Endothelial cell of umbilical vein (primary cell): ENCODE measurements at regions not wholly inside any gene's neighbourhood (a gene's known extent, or its start where the extent isn't known, plus 50 kb on each side); places are given as distances from the start of the nearest gene placed in this dataset.

Experiments used
- BruUV-seq: library from RNA; stranded (reverse); fragments of 400-500 nt; replicated peaks from 2 replicates; lab custom pipeline; 2021; lab: Mats Ljungman, UMichigan
- CTCF ChIA-PET: fragments of 300-600, 350-600 bp; sonication (Branson Sonifier 250); formaldehyde crosslinking; loops from one replicate; lab custom pipeline; 2021; ENCODE audit warnings: antibody characterized with exemption, inconsistent platforms; lab: Charles Lee
- POLR2A ChIA-PET: fragments of 300-600, 350-600 bp; sonication (Branson Sonifier 250); formaldehyde crosslinking; loops from one replicate; lab custom pipeline; 2021; ENCODE audit warnings: antibody characterized with exemption, inconsistent platforms; lab: Charles Lee
- DNase-seq: peaks from one replicate; pipeline ENCODE4 v3.0.0-alpha.2; 2011; ENCODE audit warnings: low read depth, low spot score
- FAIRE-seq: peaks from 2 replicates; lab custom pipeline; 2011; peaks lifted over from hg19 to GRCh38; lab: Jason Lieb, UNC
- H2AFZ ChIP-seq: 2 replicates; pipeline ENCODE4 v1.6.0; 2012; ENCODE audit warnings: low read depth, low read length, control low read depth, inconsistent platforms
- H3K27ac ChIP-seq: 2 replicates; pipeline ENCODE4 v1.5.1; 2011; ENCODE audit warnings: low read depth, mild to moderate bottlenecking, control low read depth, low read length, moderate library complexity; ENCODE audit not compliant: insufficient read depth
- H3K27me3 ChIP-seq, 2 experiments: 2 replicates each; pipeline versions ENCODE4 v1.6.0 to v1.6.1; 2011; ENCODE audit warnings: low read length in 2 of 2, mixed read lengths in 1 of 2; ENCODE audit not compliant: control insufficient read depth in 2 of 2, insufficient read depth in 2 of 2
- H3K36me3 ChIP-seq, 2 experiments: 2 replicates in 1 of 2; 3 replicates in 1 of 2; pipeline ENCODE4 v1.5.1; 2011; ENCODE audit warnings: low read length in 2 of 2, mild to moderate bottlenecking in 1 of 2, moderate library complexity in 1 of 2; ENCODE audit not compliant: control insufficient read depth in 2 of 2, insufficient read depth in 2 of 2; ENCODE audit errors: extremely low read depth in 1 of 2
- H3K4me1 ChIP-seq: 3 replicates; pipeline ENCODE4 v1.5.1; 2011; ENCODE audit warnings: mild to moderate bottlenecking, low read length; ENCODE audit not compliant: control insufficient read depth, insufficient read depth; ENCODE audit errors: extremely low read depth
- H3K4me2 ChIP-seq: 2 replicates; pipeline ENCODE4 v1.6.1; 2011; ENCODE audit warnings: low read length, control low read depth, mixed read lengths; ENCODE audit not compliant: insufficient read depth
- H3K4me3 ChIP-seq, 3 experiments: fragments of 200-600 bp in 1 of 3; sonication (generic), shearing (Covaris generic) in 1 of 3; replicated peaks in 1 of 3; 2 replicates each; pipeline ENCODE4 v1.5.1; 2011 to 2016; ENCODE audit warnings: control low read depth in 3 of 3, low read length in 3 of 3, mild to moderate bottlenecking in 2 of 3, inconsistent platforms in 1 of 3, low read depth in 1 of 3, moderate library complexity in 1 of 3; ENCODE audit not compliant: insufficient read depth in 1 of 3
- H3K79me2 ChIP-seq: 2 replicates; pipeline ENCODE4 v1.6.0; 2012; ENCODE audit warnings: low read length, inconsistent platforms; ENCODE audit not compliant: control insufficient read depth, insufficient read depth
- H3K9ac ChIP-seq: replicated peaks from 2 replicates; pipeline ENCODE3; 2011; ENCODE audit warnings: low read length, control low read depth; ENCODE audit not compliant: insufficient read depth; ENCODE audit errors: extremely low read depth
- H3K9me1 ChIP-seq: replicated peaks from 3 replicates; pipeline ENCODE4 v1.6.0; 2011; ENCODE audit warnings: mild to moderate bottlenecking, low read length; ENCODE audit not compliant: control insufficient read depth, insufficient read depth; ENCODE audit errors: extremely low read depth
- H3K9me3 ChIP-seq: replicated peaks from 2 replicates; pipeline ENCODE4 v1.5.1; 2012; ENCODE audit warnings: low read length, inconsistent platforms; ENCODE audit not compliant: control insufficient read depth, insufficient read depth
- H4K20me1 ChIP-seq: replicated peaks from 2 replicates; pipeline ENCODE3; 2011; ENCODE audit warnings: mild to moderate bottlenecking, low read length; ENCODE audit not compliant: control insufficient read depth, insufficient read depth; ENCODE audit errors: extremely low read depth
- CTCF ChIP-seq, 2 donors: IDR thresholded peaks; 1 replicate in 1 of 2; 2 replicates in 1 of 2; pipeline ENCODE4 v1.5.1; 2011; ENCODE audit warnings: low read length in 2 of 2, mild to moderate bottlenecking in 2 of 2, moderate library complexity in 2 of 2, control low read depth in 1 of 2, inconsistent platforms in 1 of 2, low read depth in 1 of 2; ENCODE audit not compliant: insufficient read depth in 1 of 2; ENCODE audit errors: extremely low read depth in 1 of 2
- FOS ChIP-seq: IDR thresholded peaks from 2 replicates; pipeline ENCODE4 v1.6.1; 2011; ENCODE audit warnings: mild to moderate bottlenecking, low read length, moderate library complexity, borderline replicate concordance; ENCODE audit not compliant: insufficient read depth
- JUN ChIP-seq: IDR thresholded peaks from 2 replicates; pipeline ENCODE4 v1.6.1; 2011; ENCODE audit warnings: borderline replicate concordance, low read depth; ENCODE audit not compliant: insufficient read length, insufficient read depth
- MAX ChIP-seq: IDR thresholded peaks from 2 replicates; pipeline ENCODE4 v1.6.1; 2011; ENCODE audit not compliant: insufficient read depth, insufficient read length
- MYC ChIP-seq: IDR thresholded peaks from one replicate; pipeline ENCODE4 v1.6.1; 2011; ENCODE audit warnings: mild to moderate bottlenecking, low read depth, low read length
- POLR2AphosphoS5 ChIP-seq: IDR thresholded peaks from 2 replicates; pipeline ENCODE4 v1.6.1; 2012; ENCODE audit warnings: low read depth, mild to moderate bottlenecking, control low read depth, low read length, moderate library complexity; ENCODE audit not compliant: insufficient read depth
- dilution Hi-C: fragments of 300-500 bp; cut with MboI; formaldehyde crosslinking; loops from one replicate; pipeline ENCODE4 v1.15.0; 2019; ENCODE audit warnings: low sequenced_read_pairs; ENCODE audit not compliant: extremely low pct_ligation_motif_present
- intact Hi-C: fragments of 100-400 bp; cut with micrococcal nuclease; formaldehyde crosslinking; loops from one replicate; pipeline ENCODE4 v1.10.0; 2022

GRCh38 chr15:69718916-69719315 is 266.3 kb downstream of the RPLP1 start:
- ChIA-PET POLR2A (no interaction called here), CTCF (no interaction called here)
- dilution Hi-C loops = no loop called here
- DNase-seq (no peak), FAIRE-seq (no peak)
- TF ChIP-seq JUN (no peak), MAX (no peak), POLR2AphosphoS5 (no peak), FOS (no peak), CTCF (IDR thresholded peaks at IDR 0.05; ENCODE audit: extremely low read depth in 1 of 2, insufficient read depth in 1 of 2, low read depth in 1 of 2, low read length in 2 of 2) (no peak), MYC (no peak)
- H3K27ac ChIP-seq = no peak overlapping the region
- no peaks in the 10 kb centered on the region for H3K9me3 ChIP-seq
- BruUV-seq = no TSS peak
- peaks cover 0 to 3% of the 10 kb centered on the region in 2 experiments for H3K27me3 ChIP-seq
- no peak overlapping the region for H3K9ac ChIP-seq
- H2AFZ ChIP-seq = no peak overlapping the region
- H3K4me2 ChIP-seq = no peak overlapping the region
- H3K9me1 ChIP-seq = no peaks in the 10 kb centered on the region
- intact Hi-C loops = no loop called here
- no peaks in the 10 kb centered on the region for H3K79me2 ChIP-seq
- no peaks in the 10 kb centered on the region for H4K20me1 ChIP-seq
- no peak overlapping the region for H3K4me3 ChIP-seq
- no peaks in the 10 kb centered on the region for H3K4me1 ChIP-seq
- H3K36me3 ChIP-seq = no peaks in the 10 kb centered on the region
